H1 (cell line): ENCODE measurements at regions not wholly inside any gene's neighbourhood (a gene's known extent, or its start where the extent isn't known, plus 50 kb on each side); places are given as distances from the start of the nearest gene placed in this dataset.

ENCODE experiments used
- CHD2 ChIP-seq: IDR thresholded peaks from 2 replicates; pipeline ENCODE4 v1.6.1; 2012; ENCODE audit warnings: low read length, improper control_type of control experiment
- CHD7 ChIP-seq: fragments of 300-600 bp; sonication (generic); IDR thresholded peaks from 2 replicates; pipeline ENCODE4 v1.7.1; 2012; ENCODE audit warnings: low read length, moderate library complexity, mild to moderate bottlenecking, inconsistent platforms; ENCODE audit not compliant: insufficient replicate concordance
- JUN ChIP-seq: IDR thresholded peaks from 2 replicates; pipeline ENCODE4 v1.6.1; 2011; ENCODE audit warnings: low read depth, mild to moderate bottlenecking, improper control_type of control experiment, low read length
- RAD21 ChIP-seq, 2 experiments: IDR thresholded peaks in 1 of 2; conservative IDR thresholded peaks in 1 of 2; 2 replicates each; pipeline ENCODE4 v1.6.1; 2011; ENCODE audit warnings: low read depth in 2 of 2, low read length in 2 of 2, improper control_type of control experiment in 1 of 2, inconsistent platforms in 1 of 2, mild to moderate bottlenecking in 1 of 2, moderate library complexity in 1 of 2

DNA sequence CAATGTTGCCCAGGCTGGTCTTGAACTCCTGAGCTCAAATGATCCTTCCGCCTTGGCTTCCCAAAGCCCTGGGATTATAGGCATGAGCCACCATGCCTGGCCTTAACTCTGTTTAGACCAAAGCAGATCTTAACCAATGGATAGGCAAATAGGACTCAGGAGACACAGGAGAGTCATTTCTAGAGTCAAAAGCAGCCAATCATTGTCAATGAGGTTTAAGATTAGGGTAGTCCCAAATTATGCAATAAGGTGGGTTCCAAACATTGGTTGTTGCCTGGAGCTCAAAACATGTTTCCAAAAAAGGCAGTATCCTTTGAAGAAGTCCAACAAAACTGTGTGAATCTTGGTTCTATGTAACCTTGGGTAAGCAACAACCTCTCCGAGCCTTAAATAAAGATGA, 95.7 kb upstream of the JARID2 start (continued):
- TF ChIP-seq JUN = no peak
- no peak for TF ChIP-seq CHD7
- TF ChIP-seq RAD21 (IDR thresholded peaks at IDR 0.05 in 1 of 2, conservative IDR thresholded peaks at IDR 0.05 in 1 of 2; ENCODE audit: low read depth in 2 of 2, low read length in 2 of 2) = no peak
- no peak for TF ChIP-seq CHD2
